ENCODE measurements at regions not wholly inside any gene's neighbourhood (a gene's known extent, or its start where the extent isn't known, plus 50 kb on each side); places are given as distances from the start of the nearest gene placed in this dataset.

DNA sequence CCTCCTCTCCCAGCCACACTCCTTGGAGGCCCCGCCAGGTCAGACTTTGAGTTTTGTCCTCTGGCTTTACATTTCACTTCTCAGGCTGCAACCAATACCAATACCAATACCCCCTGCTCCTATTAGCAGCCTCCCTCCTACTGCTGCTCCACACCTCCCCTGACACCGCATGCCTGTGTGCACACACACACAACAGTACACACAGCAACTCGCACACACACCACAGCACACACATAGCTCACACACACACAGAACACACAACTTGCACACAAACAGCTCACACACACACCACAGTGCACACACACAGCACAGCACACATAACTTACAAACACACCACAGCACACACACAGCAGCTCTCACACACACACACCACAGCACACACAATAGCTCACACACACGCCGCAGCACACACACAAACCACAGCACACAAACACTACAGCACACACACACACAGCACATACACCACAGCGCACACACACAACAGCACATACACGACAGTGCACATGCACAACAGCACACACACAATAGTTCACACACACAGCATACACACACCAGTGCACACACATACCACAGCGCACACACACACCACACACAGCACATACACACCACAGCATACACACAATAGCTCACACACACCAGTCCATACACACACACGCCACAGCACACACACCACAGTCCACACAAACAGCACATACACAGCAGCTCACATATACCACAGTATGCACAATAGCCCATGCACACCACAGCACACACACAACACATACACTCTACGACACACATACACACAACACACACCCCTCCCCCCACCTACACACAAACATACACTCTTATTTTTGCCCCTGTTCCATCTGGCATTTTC is 204.7 kb downstream of the UACA start:
- TF ChIP-seq POLR2AphosphoS5 (IDR thresholded peaks at IDR 0.05; ENCODE audit: control insufficient read depth, insufficient read depth, low read depth, low read length) (no peak), PHF8 (IDR thresholded peaks at IDR 0.05; ENCODE audit: borderline replicate concordance, low read length) (no peak), EWSR1 (IDR thresholded peaks at IDR 0.05; ENCODE audit: borderline replicate concordance, low read depth, partially characterized antibody) (no peak), ZNF174 (CRISPR knock-in tag; IDR thresholded peaks at IDR 0.05) (no peak), CHD1 (IDR thresholded peaks at IDR 0.05; ENCODE audit: low read length) (no peak), CHCHD3 (CRISPR knock-in tag; IDR thresholded peaks at IDR 0.05) (no peak), ZNF408 (CRISPR knock-in tag; IDR thresholded peaks at IDR 0.05; ENCODE audit: low read depth) (no peak), CCNT2 (IDR thresholded peaks at IDR 0.05; ENCODE audit: borderline replicate concordance, extremely low read depth, insufficient read length, low read depth, low read length) (no peak), ETV5 (CRISPR knock-in tag; IDR thresholded peaks at IDR 0.05; ENCODE audit: low read depth) (no peak)
- TF ChIP-seq, protein P1, sequence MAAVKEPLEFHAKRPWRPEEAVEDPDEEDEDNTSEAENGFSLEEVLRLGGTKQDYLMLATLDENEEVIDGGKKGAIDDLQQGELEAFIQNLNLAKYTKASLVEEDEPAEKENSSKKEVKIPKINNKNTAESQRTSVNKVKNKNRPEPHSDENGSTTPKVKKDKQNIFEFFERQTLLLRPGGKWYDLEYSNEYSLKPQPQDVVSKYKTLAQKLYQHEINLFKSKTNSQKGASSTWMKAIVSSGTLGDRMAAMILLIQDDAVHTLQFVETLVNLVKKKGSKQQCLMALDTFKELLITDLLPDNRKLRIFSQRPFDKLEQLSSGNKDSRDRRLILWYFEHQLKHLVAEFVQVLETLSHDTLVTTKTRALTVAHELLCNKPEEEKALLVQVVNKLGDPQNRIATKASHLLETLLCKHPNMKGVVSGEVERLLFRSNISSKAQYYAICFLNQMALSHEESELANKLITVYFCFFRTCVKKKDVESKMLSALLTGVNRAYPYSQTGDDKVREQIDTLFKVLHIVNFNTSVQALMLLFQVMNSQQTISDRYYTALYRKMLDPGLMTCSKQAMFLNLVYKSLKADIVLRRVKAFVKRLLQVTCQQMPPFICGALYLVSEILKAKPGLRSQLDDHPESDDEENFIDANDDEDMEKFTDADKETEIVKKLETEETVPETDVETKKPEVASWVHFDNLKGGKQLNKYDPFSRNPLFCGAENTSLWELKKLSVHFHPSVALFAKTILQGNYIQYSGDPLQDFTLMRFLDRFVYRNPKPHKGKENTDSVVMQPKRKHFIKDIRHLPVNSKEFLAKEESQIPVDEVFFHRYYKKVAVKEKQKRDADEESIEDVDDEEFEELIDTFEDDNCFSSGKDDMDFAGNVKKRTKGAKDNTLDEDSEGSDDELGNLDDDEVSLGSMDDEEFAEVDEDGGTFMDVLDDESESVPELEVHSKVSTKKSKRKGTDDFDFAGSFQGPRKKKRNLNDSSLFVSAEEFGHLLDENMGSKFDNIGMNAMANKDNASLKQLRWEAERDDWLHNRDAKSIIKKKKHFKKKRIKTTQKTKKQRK (IDR thresholded peaks at IDR 0.05; ENCODE audit: borderline replicate concordance, low read depth, low read length) = no peak
- TF ChIP-seq, protein P2, sequence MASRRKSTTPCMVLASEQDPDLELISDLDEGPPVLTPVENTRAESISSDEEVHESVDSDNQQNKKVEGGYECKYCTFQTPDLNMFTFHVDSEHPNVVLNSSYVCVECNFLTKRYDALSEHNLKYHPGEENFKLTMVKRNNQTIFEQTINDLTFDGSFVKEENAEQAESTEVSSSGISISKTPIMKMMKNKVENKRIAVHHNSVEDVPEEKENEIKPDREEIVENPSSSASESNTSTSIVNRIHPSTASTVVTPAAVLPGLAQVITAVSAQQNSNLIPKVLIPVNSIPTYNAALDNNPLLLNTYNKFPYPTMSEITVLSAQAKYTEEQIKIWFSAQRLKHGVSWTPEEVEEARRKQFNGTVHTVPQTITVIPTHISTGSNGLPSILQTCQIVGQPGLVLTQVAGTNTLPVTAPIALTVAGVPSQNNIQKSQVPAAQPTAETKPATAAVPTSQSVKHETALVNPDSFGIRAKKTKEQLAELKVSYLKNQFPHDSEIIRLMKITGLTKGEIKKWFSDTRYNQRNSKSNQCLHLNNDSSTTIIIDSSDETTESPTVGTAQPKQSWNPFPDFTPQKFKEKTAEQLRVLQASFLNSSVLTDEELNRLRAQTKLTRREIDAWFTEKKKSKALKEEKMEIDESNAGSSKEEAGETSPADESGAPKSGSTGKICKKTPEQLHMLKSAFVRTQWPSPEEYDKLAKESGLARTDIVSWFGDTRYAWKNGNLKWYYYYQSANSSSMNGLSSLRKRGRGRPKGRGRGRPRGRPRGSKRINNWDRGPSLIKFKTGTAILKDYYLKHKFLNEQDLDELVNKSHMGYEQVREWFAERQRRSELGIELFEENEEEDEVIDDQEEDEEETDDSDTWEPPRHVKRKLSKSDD (conservative IDR thresholded peaks at IDR 0.05; ENCODE audit: low read length) = no peak
- WGBS (ENCODE audit: insufficient coverage, low coverage, missing lambda C conversion rate) = 8% methylated on average over 10 of the region's 10 CpGs
- no peak for FAIRE-seq
- POLR2A ChIA-PET = no interaction called here
- no peak overlapping the region for H2AFZ ChIP-seq (ENCODE audit: low read depth, low read length)
- in situ Hi-C loops (cut with MboI) (no loop called here), intact Hi-C loops (cut with micrococcal nuclease) (no loop called here)
- H3K27me3 ChIP-seq (ENCODE audit: control insufficient read depth in 2 of 2, insufficient read depth in 2 of 2, low read length in 2 of 2) = peaks cover 0 to 33% of the 10 kb centered on the region in 2 experiments; a peak in 3 of 5 replicates
- no peaks in the 10 kb centered on the region for H3K9me3 ChIP-seq (replicated peaks; ENCODE audit: control insufficient read depth, insufficient read depth, low read depth, low read length)
- no peaks in the 10 kb centered on the region for H3K36me3 ChIP-seq (ENCODE audit: control insufficient read depth, insufficient read depth, low read length)
- H3K27ac ChIP-seq (ENCODE audit: extremely low read depth, low read depth, low read length) = no peak overlapping the region
- BruUV-seq (replicated peaks) = no TSS peak
- DNase-seq (ENCODE audit: extremely low read depth in 1 of 4, low spot score in 3 of 4) = no peak
- H3K79me2 ChIP-seq (ENCODE audit: control insufficient read depth, insufficient read depth, low read length) = no peaks in the 10 kb centered on the region
- H4K20me1 ChIP-seq (replicated peaks; ENCODE audit: control insufficient read depth, insufficient read depth, low read length) = no peaks in the 10 kb centered on the region; the same call in none of the 2 replicates
- H3K4me3 ChIP-seq = no peak overlapping the region
- no peaks in the 10 kb centered on the region for H3K9me1 ChIP-seq (ENCODE audit: control insufficient read depth, insufficient read depth, low read length)
- H3K4me2 ChIP-seq (ENCODE audit: insufficient read depth, low read length) = no peak overlapping the region
- CTCF ChIA-PET (ENCODE audit: low intra/inter-chr PET ratio) = no interaction called here
- H3K4me1 ChIP-seq (replicated peaks in 1 of 2; ENCODE audit: control insufficient read depth in 2 of 2, insufficient read depth in 2 of 2, low read length in 2 of 2) = no peaks in the 10 kb centered on the region
- ATAC-seq = no peak
- H3K9ac ChIP-seq (ENCODE audit: insufficient read depth in 1 of 2, low read depth in 2 of 2, low read length in 2 of 2) = no peak overlapping the region
